ENCODE measurements at regions not wholly inside any gene's neighbourhood (a gene's known extent, or its start where the extent isn't known, plus 50 kb on each side); places are given as distances from the start of the nearest gene placed in this dataset.
A peak's percentile ranks its signal among the peaks of the same experiment; 100 is the strongest.

DNA sequence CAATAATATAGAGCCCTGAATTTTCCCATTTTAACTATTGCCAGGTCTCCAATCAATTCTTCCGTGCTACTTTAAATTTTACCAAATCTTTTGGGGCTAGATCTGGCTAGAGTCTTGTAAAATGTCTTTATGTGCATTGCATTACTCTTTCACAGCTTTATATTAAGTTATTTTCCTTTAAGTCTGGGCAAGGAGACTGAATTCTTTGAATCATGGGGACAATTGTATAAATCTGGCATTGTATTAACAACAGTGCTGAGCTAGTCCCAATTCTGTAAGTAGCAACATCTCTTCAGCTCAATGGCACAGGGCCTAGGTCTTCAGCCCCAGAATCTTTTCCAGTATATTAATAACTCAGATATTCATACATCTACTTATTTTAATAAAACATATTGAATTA, 1080.4 kb upstream of the INTU start:
- no peak for DNase-seq

DNA sequence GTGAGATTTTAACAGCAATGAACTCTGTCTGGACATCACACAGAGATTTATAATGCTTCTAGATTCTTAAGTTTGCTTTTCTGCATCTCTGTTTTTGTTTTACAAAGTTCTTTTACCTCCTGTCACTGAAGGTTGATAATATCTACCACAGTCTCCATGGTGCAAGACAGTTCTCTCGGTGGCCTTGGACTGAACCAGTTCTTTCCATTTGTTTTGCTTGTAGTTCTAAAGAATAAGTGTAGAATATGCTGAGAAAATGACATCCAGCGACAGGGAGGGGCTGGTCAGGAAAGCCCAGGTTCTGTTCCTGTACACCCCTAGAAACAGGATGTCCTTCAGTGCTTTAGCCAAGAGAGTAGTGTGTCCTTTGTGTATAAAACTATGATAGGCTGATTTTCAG, 1079.5 kb upstream of the INTU start:
- no peak for DNase-seq

DNA sequence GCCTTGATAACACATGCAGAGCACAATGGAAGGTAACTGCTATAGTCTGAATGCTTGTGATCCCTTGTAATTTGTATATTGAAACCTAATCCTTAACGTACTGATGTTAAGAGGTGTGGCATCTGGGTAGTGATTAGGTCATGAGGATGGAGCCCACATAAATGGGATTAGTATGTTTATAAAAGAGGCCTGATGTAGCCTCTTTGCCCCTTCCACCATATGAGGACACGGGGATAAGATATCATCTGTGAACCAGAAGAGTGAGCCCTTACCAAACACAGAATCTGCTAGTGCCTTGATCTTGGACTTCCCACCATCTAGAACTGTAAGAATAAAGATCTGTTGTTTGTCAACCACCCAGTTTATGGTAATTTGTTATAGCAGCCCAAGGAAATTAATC, 1074.2 kb upstream of the INTU start:
- no peak for DNase-seq

DNA sequence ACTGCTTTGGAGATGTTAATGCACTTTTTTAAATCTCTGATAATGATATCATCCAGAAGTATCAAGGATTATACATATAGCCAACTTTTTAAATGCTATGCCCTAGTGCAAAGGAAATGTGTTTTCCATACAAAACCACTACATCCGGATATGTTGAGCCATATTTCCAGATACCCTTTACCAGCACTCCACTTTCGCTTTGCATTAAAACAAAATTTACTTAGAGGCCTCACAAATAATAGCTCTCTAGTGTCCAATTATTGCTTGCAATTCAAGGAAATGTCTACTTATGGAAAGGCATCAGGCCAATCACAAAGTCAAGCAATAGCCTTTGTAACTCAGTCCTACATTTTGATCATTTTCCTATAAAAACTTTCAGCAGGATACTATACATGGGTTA, 1072.8 kb upstream of the INTU start:
- DNase-seq = no peak

DNA sequence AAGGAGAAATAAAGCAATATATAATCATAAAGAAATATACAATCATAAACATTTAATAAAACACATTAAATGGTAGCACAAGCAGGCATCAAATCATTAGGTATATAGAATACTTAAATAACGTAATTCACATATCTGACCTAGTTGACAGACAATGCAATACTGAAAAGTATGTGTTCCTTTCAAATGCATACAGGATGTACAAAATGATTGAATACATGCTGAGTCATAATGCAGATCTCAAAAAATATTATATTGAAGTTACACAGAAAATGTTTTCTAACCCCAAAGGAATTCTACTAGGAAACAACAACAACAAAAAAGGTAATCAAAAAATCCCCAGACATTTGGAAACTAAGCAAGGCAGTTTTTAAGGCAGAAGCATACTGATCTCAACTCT, 1072.0 kb upstream of the INTU start:
- DNase-seq = no peak

DNA sequence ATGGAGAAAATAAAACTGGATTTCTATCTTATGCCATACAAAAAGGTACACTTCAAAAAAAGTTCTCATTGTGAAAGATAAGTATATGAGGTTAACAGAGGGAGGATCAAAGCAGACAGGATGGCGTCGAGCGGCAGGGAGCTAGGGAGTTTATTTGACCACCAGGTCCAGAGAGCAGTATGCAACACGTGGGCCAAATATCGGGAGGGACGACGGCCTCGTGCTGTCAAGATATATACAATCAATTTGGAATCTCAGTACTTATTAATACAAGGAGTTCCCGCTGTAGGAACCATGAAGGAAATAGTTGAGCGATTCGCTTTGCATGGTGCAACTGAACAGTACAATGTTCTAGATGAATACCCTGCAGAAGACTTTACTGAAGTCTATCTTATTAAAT, 1069.4 kb upstream of the INTU start:
- DNase-seq = no peak

DNA sequence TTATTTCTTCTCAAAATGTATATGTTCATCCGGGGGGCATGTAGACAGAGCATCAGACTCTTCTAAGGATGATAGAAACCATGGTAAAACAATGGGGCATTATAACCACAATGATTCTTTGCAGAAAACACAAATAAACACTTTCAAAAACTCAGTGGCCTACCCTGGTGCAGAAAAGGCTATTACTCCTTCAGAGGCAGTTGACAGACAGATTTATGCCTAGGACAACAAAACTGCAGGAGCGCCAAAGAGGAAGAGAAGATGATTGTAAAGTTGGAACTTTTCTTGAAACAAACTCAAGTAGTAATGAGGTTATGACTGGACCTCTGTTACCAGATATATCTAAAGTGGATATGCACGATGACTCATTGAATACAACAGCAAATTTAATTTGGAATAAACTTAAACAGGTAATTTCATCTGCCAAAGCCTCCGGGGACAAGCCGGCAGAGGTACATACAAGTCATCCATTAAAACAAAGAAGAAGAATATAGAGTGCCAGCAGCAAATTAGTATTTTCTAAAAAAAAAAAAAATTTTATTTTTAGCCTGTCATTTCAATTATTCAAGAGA, 1068.4 kb upstream of the INTU start:
- no peak for DNase-seq

DNA sequence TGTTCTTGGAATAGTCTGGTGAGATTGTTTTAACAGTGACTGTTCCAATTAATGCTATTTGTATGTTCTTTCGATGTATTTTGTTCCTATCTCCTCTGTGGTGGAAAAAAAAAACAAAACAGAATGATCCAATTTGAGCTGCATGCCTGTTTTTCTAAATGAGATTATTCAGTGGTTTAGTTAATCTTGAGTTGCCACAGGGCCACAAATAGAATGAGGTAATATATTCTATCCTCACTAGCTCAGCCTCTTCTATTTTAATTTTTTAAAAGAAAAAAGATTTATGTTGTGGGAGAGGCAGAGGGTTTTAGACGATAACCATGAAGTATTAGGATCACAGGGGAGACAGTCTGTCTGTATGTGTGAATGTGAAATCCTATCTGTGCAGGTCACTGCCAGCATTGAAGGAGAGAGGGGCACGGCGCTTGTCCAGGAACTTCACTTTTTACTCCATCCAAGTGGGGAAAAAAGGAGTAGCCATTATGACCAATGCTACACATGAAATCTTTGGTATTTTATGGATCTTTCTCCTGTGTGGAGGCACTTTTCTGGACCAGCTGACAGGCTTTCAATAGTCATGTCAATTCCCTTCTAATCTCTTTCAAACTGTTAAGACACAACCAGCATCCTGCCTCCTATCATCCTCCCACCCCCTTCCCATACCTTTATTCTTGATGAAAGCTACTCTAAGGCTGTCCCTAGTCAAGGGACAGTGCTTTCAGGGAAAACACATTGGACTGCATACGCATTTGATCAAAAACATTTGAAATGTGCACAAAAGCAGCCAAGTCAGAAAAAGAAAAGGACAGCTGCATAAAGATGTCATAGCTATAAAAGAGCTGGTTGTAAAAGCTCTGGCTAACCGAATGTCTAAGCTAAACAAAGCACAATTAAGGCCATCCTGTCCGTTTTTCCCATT, 1063.8 kb upstream of the INTU start:
- DNase-seq = no peak

DNA sequence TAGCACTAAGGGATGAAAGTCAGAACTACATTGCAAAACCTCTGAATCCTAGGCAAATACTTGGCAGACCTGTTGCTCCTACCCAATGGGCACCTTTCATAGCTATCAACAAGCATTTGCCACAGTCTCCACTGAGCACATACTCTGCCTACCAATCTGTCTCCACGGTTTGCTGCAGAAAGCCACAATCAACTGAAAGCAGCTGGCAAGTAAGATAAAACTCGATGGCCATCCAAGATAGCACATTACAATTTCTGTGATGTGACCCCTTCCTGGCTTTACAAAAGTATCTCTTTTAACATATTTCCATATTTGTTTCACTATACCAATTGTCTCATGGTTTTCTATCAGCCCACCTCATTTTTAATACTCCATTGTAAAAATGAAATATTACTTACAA, 1060.5 kb upstream of the INTU start:
- DNase-seq = no peak

DNA sequence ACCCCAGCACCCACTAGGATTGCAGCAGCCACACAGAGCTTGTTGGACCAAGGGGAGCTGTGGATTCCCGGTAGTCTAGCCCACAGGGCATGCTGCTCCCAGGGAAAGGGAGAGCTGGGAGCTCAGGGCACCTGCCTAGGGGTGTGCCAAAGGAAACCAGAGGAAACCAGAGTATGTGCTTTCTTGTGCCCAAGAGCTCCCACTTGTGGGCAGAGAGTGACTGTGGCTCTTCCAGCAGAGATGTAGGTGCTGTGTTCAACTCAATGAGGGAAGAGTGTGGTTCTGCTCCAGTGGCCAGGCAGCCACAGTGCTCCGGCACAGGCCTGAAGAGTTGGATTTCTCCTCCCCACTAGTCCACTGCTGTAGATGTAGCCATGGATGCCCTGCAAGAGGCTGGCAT, 1050.0 kb upstream of the INTU start:
- DNase-seq = no peak

DNA sequence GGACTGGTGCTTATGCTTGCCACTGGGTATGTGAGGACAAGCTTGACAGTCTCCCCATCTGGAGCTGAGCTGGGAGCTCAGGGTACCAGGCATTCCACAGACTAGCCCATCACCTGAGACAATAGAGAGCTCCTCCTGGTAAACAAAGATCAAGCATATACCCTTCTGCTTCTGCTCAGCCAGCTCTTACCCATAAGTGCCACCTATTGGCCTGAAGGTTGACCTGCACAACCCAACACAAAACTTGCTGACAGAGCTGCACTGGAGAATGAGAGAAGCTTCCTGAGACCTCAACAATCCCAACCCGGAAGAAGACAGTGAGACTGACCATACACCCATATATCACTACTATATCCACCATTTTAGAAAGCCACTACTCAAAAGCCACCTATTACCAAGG, 1049.2 kb upstream of the INTU start:
- no peak for DNase-seq

DNA sequence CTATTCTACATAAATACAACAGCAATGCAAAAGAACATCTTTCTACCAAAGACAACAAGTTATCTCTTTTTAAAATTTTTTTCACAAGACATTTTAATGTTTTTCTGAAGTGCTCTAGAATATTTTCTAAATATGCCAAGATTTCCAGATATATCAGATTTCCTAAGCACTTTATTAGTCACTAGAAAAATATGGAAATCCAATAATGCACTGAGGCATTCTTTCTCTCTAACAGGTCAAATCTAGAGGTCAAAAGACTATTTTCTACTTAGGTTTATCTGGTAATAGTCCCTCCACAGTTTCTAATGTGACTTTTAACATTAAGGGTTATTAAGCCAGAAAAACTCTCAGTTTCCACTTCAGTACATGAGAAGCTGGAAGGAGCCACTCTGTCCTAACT, 1041.2 kb upstream of the INTU start:
- no peak for DNase-seq

DNA sequence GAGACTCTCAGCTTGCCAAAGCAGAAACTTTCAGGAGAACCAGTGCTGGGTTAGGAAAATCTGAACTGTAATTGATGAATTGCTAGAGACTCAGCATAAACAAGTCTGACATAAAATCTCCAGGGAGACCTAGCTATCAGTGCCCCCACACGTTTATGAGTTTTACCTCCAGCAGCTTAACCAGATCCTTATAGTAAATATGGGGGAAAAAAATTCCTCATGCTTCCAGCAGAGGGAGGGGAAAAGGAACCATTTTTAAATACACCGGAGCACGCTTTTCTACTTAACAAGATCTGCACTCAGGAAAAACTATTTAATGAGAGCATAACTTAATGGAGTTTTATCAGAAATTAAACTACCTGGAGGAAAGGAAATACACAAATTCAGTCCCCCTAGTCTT, 1040.7 kb upstream of the INTU start:
- no peak for DNase-seq

DNA sequence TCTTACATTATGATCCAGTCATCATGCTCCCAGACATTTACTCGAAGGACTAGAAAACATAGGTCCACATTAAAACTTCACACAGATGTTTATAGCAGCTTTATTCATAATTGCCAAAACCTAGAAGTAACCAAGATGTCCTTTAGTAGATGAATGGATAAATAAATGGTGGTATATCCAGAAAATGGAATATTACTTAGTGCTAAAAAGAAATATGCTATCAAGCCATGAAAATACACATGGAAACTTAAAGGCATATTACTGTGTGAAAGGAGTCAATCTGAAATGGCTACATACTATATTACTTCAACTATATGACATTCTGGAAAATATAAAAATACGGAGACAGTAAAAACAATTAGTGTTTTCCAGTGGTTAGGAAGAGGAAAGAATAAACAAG, 1039.1 kb upstream of the INTU start:
- DNase-seq = no peak

DNA sequence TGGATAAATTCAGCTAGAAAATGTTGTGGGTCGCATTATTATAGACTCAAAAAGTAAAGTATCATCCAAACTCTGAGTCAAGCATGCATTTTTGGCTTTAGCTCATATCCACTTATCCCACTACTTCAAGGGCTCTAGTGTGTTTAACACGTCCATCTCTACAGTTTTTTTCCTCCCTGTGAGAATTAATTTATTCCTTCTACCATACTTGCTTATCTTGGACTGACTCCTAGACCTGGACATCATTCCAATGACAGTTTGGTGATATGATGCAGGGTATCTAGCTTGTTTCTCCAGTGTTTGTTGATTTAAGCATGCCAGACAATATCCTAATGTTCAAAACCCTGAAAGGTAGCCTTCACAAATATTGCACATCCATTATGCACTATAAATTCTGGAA, 1037.1 kb upstream of the INTU start:
- DNase-seq = no peak

DNA sequence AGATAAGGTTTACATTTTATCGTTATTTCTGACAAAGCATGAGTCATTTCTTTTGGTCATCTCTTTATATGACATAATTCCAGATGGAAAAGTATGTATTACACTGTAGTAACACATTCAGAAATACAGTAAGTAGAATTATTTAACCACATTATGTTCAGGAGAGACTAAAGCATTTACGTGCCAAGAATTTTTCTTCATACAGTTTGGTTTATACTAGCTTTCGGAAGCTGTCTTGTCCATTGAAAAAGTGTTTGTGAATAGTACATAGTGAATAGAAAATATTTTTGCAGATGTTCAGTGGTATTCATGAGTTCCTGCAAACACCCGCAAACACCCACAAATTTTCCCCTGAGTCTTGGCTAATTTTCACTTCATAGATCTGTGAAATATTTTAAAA, 1033.0 kb upstream of the INTU start:
- DNase-seq = no peak

DNA sequence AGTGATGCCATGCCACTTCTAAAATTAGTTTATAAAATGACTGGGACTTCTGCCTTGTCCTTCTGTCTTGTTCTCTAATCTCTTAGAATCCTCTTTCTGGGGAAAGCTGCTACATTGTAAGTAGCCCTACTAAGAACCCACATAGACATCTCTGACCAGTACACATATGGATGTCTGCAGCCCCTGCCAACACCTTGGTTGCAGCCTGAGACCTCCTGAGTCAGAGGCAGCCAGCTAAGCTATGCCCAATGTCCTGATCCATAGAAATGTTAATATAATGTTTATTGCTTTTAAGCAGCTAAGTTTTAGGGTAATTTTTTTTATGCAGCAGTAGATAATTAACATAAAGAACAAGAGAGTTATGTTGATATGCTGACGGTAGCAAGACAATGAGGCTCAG, 1029.5 kb upstream of the INTU start:
- no peak for DNase-seq

DNA sequence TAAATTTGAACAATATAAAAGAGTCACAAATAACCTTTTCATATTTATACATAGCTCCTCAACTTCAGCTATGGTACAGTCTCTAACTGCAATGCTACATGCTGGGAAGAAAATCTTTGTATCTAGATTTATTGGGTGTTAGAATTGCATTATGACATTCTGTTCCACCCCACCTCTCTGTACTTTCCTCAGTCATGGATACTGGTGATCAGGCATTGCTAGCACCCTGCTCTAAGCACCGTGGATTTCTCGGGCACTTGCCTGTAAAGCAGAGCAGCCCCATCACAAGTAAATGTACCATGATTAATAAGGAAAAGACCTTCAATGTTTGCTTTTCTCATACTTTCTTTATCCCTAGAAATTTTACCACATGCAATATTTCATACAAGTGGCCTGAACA, 1028.9 kb upstream of the INTU start:
- no peak for DNase-seq

DNA sequence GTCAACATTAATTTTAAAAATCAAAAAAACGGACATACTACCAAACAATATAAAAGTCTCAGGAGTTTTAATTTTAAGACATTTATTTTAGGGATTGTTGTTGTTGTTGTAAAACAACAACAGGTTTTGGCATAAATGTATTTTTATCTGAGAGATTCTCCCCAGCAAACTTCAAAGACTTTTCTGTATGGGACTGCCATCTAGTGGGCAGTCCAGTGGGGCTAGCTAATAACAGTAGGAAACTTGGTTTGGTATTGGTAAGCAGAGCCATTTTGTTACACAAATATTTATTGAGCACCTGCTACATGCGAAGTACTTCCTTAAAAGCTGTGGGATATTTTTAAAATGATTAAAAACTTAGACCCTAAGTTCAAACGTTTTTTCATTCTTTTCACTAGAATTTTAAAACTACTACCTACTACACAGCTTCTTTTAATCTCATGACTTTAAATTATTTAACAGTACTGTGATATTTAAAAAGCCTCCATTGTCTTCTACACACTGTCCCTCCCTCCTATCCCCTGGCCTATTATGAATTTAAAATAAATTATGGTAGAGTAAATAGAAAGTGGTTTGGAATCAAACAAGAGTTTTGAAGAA, 1028.4 kb upstream of the INTU start:
- DNase-seq = peak; percentile 11 to 35

DNA sequence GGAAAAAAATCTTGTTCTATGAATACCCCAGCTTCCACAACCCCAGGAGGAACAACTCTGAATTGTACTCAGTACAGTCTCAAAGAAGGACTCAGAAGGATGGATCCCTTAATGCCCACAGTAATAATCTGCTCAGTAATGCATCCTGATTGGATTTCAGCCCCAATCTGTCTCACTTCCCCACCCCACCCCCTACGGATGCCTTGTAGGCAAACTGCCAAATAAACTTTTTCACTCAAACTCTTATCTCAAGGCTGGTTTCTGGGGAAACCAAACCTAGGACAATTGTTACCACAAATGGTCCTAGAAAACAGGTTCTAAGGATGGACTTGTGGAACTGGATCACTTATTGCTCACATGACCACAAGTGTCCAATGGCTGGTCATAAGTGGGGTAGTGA, 1021.8 kb upstream of the INTU start:
- DNase-seq = no peak

DNA sequence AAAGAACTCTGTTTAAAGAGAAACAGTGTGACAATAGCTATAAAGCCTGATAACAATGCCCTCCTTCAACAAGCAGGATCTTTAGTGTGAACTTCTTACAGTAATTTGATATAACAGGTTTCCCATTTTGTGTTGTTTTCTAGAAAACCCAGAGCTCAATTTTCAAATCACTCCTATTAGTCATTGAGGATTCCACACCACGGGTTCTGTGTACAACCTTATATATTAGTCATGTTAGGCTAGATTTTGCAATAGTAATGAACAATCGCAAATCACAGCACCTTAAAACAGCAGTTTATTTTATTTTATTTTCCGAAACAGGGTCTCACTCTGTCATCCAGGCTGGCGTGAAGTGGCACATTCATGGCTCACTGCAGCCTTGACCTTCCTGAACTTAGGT, 1020.9 kb upstream of the INTU start:
- no peak for DNase-seq

DNA sequence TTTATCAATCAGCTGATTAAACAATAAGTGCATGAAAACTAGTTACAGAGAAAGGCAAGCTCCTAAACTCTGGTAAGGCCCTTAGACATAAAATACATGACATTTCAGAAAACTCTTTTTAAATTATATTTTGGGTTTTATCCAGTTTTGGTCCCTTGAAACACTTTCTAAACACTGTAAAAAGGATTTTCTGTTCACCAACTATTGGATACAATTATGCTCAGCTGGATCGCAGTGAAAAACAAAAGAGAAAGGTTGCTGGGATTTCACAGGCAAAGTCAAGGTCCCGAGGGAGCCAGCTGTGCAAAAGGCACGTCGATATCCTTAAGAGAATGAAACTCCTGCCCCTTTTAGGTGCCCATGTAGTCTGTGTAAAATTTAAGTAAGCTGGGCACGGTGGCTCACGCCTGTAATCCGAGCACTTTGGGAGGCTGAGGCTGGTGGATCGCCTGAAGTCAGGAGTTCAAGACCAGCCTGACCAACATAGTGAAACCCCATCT, 1018.4 kb upstream of the INTU start:
- DNase-seq = no peak

DNA sequence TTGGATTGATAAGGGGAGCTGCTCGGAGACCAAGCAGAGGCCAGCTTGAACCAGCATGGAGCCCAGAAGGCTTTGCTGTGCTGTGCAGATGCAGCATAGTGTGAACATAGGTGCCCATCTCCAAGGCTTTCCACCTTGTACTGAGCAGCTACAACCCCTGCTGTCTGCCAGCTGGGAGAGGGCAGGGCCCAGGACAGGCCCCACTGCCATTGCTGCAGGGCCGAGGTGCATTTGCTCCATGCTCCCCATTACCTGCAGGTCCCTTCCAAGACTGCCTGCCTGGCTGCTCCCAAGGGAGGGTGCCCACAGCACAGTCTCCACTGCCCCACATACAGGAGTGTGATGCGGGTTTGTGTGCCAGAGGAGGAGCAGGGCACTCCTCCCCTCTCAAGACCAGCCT, 1016.0 kb upstream of the INTU start:
- DNase-seq = no peak

DNA sequence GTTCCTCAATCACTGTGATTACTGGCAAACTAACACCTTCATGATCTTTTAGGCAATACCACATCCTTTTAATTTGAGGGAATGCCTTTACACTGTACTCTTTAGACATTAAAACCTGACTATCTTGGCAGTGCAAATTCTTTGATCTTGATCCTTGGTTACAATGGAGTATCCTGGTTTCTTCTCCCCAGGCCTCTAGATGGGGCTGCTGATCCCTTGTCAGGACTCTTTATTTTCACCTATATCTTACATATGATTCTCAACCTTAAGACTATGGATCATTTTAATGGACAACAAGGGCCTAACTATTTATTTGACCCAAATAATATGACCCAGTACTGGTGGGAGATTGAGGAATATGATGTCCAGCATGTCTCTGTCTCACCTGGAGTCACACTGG, 1005.5 kb upstream of the INTU start:
- peak in 1 of 2 experiments; percentile 3 for DNase-seq

All from AML-193 (cell line).